Right lobe of liver (tissue), 4 donors: ENCODE measurements at regions not wholly inside any gene's neighbourhood (a gene's known extent, or its start where the extent isn't known, plus 50 kb on each side); places are given as distances from the start of the nearest gene placed in this dataset.

Source experiments
- CTCF ChIP-seq, 4 donors: fragments of 200-600 bp in 3 of 4; fragments of 450-650 bp in 1 of 4; IDR thresholded peaks; one replicate each; pipeline versions ENCODE4 v1.5.1 to v1.8.0; 2016 to 2022; ENCODE audit warnings: antibody characterized with exemption in 4 of 4, mild to moderate bottlenecking in 2 of 4
- POLR2A ChIP-seq: fragments of 450-650 bp; IDR thresholded peaks from one replicate; pipeline ENCODE4 v1.6.1; 2017; ENCODE audit warnings: antibody characterized with exemption, mild to moderate bottlenecking
- donor health status: DM: no; HTN: no; CAD: no.
- donor health status: DM: no; HTN: no; CAD: no.
- donor health status: DM: no; HTN: yes; CAD: no.

- TF ChIP-seq CTCF (IDR thresholded peaks at IDR 0.05) (no peak), POLR2A (no peak)
These were observed 611.1 kb upstream of the FANCL start for GRCh38 chr2:58852243-58852642.
